ENCODE measurements at regions not wholly inside any gene's neighbourhood (a gene's known extent, or its start where the extent isn't known, plus 50 kb on each side); places are given as distances from the start of the nearest gene placed in this dataset.

DNA sequence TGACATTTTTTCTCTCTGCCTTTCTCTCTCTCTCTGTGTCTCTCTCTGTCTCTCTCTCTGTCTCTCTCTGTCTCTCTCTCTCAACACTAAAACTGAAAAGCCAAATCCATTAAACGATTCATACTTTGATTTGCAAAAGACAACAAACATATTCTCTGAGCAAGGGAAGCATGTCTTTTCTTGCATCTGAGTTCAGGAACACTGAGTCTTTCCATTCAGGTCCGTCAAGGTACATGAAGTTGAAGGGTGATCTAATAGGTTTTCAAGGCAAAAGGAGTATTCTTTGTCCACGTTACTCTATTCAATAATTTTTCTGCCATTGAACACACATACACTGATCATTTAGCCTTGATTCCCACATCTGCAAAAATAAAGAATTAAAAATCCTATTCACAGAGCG is 900.9 kb downstream of the BCL11B start:
- DNase-seq, result no peak

DNA sequence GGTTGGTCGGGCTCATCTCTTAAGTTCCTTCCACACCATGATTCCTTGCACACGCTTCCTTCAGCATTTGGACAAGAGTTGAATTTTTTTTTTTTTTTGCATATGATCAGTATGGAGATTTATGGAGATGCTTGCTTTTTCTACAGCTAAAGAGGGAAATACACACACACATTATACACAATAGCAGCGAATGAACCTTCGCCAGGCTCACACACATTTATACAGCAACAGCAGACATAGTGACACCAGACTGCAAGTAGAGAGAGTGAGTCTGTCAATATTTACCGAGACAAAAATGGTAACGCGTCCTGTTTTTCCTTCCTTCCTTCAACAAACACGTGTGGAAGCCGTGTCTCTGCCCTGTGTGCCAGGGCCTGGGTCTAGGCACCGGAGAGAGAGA is 897.9 kb downstream of the BCL11B start:
- DNase-seq, result no peak

DNA sequence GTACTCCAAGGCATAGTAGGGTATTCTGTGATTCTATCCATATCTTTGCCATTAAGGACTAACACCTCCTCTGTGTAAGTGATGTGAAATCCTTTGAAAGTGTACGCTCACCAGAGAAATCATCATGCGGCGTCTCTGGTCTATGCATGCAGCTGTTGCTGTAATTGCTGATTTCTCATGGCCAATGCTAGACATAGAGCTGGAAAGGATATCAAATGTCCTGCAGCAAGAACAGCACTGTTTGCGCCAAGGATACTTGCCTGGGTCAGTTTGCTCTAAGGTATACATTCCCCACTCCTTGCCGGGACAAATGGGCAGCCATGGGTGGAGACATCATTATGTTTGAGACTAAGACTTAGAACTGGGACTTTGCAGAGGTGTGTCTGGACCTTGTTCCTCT is 896.4 kb downstream of the BCL11B start:
- DNase-seq, result no peak

DNA sequence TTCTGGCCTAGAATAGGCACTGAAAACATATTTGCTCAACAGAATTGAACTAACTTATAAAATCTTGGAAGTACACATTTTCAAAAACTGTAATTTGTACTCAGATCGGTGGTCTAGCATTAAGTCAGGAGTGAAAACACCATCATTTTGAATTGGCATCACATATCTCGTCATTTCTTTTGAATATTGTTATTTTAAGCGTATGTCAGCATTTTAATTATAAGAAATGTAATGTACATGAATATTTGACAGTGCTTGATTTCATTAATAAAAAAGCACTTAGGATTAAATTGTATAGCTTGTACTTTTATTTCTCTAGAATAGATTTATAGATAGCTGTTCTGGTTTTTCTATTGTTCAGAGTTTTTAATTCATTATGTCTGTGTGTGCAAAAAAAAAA is 892.2 kb downstream of the BCL11B start:
- DNase-seq, result no peak

DNA sequence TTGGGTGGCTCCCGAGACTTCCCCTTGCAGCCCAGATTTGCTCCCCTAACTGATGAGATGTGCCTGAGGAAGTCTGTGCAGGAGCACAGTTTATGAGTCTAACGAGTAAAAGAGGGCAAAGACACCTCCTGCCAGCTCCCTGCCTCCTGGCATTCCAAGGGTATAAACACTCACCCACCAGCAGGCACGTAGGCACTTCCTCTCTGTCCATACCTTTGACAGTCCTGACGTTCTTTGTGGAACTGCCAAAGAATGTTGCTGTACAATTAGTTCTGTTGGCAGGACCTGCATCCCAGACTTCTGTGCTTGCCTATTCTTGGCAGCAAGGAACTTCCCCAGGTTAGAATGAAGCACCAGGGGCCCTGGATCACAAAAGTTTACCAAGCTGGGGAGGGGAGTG is 889.3 kb downstream of the BCL11B start:
- DNase-seq, result no peak

DNA sequence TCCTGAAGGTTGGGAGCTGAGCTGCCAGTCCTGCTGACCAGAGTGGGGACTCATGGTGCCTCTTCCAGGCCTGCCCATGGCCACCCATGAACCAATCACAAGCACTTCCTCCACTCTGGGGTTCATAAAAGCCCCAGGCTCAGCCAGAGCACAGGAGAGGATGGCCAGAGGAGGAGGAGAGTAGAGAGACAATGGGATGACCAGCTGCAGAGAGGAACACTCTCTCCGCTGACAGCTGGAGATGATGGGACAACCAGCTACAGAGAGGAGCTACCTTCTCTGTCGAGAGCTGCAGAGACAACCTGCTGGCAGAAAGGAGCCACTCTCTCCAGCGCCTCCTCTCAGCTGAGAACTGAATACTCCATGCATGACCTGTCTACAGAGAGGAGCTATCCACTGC is 886.1 kb downstream of the BCL11B start:
- DNase-seq, result no peak

DNA sequence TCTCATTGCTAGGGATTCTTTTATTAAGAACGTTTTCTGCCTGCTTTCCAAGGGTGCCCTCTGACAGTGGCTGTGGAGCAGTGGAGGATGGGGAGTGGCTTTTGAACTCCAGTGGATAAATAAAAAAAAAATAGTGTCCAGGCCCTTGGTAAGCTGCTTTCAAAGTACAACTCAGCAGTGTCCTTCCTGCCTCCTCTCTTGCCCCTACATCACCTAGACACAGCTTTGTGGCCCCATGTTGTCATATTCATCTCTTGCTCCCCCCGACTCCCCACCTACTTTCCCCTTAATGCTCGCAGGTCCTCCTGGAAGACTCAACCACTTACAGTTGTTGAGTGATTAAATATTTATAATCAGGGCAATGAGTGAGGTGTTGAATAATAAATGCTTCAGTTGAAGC is 880.9 kb downstream of the BCL11B start:
- no peak for DNase-seq

DNA sequence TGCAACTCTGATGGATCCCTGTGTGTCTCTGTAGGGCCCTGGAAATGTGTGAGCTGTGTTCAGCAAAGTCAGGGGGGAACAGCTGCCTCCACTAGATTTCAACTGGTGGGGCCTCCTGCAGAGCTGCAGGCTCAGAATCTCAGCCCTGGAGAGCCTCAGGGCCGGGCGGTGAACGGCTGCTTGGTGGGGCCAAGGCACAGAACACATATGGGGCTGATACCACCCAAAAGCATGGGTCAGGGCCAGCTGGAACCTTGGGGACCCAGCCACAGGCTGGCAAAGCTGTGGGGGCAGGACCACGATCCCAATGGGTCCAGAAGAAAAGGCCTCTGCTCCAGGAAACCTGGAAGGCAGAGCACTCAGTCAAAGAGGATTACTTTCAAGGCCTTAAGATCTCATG is 878.5 kb downstream of the BCL11B start:
- no peak for DNase-seq

DNA sequence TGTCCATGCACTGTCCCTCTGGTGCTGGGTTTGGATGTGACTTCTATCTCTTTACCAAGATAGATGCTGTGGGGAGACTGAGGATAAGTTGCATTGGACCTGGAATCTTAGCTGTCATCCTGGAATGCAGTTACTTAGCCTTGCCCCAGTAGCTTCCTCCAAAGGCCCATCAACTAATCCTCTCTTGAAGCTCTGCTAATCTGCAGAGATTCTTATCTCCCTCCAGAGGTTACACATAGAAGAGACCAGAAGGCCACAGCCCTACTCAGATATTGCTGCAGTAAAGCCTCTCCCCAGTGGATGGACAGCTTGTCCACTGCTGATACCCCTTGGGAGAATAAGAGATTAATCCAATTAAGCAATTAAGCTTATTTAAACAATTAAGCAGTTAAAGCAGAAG is 867.2 kb downstream of the BCL11B start:
- no peak for DNase-seq

DNA sequence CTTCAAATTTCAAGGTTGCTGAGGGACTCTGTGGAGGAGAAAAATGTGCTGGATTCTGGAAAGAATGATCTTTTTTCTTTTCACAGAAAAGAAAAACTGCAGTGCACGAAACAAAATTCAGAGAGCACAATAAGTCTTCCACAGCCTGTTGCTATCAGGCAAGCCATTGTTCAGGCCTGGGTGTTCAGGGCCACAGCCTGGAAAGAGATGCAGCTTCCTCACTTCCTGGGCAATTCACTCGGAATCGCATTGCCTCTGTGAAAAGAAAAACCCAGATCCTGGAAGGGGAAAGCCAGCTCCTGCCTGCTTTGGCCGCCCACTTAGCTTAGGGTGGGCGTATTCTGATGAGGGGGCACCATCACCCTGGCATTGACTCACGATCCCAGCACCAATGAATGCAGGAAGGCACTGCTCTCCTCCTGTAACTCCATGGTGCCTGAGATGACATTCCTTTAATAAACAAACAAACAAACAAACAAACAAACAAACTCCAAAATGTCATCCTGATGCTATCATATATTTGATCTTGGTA is 863.9 kb downstream of the BCL11B start:
- no peak for DNase-seq

DNA sequence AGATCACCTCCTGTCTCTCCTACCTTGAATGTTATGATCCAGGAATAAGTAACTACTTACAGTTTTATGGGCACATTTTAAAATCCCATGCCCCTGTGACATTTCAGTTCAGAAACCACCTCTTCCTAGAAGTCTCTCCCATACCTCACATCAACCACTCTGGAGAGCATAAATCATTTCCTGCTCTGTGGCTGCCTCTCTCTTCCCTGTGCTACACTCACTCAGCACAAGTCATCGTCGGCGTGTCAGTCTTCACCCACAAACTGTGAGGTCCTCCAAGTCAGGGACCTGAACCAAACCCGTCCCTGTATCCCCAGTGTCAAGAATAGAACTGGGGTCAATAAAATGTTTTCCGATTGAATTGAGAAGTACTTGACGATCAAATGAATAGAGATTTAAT is 863.3 kb downstream of the BCL11B start:
- no peak for DNase-seq

DNA sequence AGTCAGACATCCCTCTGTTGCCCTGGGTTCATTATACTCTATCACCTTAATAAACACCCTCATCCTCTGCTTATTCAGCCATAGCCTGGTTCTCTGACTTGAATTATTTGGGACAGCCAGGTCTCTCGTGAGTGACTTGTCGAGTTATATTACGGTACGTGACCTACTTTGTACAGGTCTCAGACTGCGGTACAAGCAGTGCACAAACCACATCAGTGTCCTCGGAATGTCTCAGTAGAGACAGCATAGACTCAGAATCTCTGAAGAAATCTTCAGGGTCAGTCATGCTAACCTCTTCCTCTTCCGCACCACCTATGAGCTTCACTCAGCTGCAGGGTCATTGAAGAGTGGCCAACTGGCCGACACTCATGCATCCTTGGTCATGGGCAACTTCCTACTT is 860.8 kb downstream of the BCL11B start:
- no peak for DNase-seq

DNA sequence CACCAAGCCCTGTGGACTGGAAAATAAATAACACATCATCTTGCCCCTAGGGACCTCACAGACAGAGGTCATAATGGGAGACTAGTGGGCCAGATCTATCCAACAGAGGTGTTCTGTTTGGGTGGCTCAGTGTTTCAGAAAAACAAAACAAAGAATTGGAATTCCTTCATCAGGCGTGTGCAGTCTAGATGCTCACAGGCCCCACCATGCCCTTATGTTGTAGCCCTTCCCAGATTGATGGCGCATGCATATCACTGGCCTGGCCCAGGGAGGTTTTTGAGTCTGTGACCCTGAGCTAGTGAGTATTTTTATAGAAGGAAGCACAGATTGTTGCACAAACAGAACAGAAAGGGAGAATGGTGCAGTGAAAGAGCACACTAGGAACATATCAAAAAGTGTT is 859.6 kb downstream of the BCL11B start:
- DNase-seq, result no peak

DNA sequence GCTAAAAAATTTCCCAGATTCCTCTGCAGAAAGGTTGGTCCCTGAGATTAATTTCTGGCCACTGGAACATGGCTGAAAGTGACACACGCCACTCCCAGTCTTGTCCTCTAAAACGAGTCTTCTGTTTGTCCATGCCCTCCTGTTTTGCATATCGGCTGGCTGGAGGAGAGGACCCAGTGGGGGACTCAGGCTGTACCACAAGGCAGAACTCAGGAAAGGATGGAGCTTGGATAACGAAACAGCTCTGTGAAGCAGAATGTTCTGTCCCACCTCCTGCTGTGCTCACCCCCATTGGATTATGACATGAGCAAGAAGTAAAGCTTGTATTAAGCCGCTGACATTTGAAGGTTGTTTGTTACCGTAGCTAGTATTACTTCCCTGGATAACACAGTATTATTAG is 856.2 kb downstream of the BCL11B start:
- no peak for DNase-seq

DNA sequence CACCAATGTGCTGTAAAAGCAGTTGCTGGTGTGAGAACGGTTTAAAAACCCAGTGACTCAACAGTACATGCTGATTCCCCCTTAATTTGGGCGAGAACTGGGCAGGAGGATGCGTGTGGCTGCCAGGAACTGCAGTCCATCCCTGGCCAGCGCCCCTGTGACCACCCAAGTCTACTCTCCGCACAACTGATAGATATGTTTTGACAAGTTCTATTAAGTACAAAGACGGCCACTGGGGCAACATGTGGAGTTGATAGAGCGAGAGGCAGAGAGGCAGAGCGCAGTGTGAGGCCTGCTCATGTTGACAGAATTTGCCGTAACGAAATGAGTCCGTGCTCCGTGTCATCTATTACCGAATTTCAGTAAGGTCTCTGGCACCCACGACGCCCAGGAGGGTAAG is 855.0 kb downstream of the BCL11B start:
- no peak for DNase-seq

DNA sequence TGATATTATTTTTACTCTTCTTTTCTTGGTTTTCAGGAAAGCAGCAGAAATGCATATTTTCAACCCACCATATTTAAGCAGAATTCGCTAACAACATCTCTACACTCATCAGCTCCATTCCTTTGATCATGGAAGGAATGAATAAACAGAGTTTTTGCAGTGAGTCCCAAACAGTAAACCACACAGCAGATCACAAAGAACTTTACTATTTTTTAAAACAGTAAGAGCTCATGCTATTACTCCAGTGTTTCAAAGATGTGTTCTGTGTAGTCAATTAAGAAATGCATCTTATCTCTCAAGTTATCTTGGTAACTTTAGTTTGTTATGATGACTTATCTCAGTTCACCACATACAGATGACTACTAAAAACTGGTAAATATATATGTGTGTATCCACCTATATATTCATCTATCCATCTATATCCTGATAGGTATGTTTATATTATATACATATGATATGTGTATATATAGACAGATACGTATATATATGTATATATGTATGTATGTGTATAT is 843.5 kb downstream of the BCL11B start:
- DNase-seq, result no peak

DNA sequence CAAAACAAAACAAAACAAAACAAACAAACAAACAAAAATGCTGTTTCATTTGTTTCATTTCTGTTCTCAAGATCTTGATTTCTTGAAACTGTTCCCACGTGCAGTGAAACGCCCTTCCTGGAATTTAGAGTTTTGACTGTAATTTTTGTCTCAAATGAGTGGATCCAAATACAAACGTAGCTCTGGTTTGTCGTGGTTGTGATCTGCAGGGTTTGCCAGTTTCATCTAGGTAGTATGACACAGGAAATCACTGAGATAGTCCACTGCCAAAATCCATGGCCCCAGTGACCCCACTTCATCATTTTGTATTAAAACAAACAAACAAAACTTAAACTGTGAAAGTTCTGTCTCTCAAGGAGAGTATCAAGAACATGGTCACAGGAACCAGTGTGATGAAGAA is 838.6 kb downstream of the BCL11B start:
- DNase-seq, result no peak

DNA sequence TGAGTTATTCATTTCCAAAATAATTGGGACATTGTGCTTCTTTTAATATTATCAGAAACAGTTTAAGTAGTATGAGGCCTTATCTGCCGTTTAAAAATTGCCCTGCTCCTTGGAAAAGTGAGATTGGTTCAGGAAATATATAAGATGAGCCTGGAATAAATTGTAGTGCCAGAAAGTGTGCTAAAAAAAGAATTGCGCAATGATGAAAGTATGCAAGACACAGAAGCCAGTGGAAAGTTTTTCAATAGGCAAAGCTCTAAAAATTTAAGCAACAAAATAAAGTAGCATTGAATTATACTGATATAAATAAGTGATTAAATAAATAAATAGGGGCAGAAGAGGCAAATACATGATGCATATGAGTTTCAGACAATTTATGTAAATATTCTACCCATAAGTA is 834.9 kb downstream of the BCL11B start:
- no peak for DNase-seq

DNA sequence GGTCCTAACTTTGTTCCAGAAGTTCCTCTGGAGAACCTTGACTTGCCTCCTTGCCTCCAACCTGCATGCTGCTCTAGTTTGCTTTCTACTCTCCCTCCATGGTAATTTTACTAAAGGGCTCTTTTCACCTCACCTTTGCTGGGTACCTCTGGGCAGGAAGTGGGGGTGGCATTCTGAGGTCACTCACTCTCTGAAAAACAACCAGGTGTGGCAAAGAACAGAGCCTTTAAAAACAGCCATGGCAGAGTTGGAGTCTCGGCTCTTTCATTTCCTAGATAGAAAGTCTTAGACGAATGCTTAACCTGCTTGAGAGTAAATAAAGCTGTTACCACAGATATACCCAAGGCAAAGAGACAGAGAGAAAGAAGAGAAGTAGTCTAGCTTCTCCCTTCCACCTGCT is 827.9 kb downstream of the BCL11B start:
- DNase-seq, result no peak

DNA sequence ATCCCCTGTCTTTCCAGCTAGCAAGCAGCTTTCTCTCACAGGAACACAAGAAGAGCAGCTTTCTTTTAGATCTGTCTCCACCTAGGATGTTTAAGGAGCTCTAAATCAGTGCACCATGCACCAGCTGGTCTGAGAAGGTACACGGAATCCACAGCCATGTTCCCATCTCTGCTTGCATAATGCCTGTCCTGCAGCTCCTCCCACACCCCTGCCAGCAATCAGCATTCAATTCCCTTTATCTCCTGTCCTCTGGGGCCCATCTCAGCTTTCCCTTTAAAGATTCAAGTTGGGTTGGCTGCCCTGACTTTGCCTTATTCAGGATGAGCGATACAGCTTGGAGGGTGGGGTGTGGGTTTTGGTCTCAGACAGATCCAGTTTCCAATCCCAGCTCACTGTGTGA is 826.3 kb downstream of the BCL11B start:
- no peak for DNase-seq

DNA sequence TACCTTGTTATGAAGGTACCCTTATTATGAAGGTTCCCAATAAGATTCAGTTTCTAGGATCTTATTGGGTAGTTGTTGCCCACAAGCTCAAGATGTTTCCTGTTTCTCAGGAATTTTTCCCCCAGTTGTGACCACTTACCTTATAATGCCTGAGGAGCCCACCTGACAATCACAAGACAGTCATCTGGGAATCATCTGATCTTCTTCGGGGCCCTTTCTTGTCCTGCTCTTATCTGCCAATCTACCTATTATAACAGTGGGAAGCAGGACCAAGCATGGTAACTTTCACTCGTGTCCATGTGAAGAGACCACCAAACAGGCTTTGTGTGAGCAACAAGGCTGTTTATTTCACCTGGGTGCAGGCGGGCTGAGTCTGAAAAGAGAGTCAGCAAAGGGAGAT is 825.5 kb downstream of the BCL11B start:
- no peak for DNase-seq

DNA sequence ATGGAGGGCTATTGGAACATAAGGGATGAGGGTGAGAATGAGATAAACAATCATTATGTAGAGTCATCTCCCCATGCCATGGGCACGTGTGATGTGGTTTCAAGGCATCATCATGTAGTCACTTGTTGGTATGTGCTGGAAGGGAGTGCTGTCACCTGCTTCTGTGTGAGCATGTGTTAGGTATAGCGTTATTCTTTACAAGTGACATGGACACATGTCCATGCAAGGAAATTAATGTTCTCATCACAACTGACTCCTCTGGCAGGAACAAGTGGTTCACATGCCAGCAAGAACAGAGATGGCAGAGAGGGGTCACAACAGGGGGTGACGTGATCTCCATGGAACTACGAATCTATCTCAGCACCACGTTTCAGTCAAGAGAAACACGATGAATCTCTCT is 815.8 kb downstream of the BCL11B start:
- DNase-seq, result no peak

DNA sequence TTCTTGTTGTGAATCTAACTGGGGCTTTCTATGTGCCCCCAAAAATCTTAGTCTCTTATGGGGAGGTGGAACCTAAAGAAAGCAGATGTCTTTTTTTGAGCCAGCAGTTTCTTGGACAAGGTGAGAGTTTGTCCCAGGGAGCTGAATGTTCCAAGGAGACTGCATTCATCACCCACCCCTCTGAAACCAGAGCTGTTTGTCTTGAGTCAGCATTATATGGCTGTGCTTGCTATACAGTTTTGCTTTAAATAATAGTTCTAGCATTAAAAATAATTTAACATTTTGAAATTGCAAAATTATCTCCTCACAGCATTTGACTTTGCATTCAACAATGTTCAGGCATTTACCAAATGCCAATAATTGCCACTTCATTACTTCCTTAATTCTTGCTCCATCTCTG is 813.3 kb downstream of the BCL11B start:
- no peak for DNase-seq

DNA sequence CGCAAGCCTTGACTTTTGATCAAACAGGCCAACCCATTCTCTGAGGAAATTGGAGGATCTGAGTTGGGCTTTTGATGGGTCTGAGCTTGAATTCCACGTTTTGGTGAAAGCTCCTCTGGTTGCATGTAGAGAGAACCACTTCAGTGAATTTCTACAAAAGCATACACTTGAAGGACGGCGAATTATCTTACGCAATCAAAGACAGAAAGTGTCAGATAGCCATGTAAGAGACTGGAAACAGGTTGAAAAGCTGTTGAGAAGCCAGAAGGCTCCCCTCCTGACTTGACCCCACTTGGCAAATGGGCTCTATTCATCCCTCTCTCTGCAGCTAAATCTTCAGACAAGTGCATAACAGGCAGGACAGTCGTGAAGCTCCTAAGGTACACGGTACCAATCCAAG is 809.1 kb downstream of the BCL11B start:
- no peak for DNase-seq

DNA sequence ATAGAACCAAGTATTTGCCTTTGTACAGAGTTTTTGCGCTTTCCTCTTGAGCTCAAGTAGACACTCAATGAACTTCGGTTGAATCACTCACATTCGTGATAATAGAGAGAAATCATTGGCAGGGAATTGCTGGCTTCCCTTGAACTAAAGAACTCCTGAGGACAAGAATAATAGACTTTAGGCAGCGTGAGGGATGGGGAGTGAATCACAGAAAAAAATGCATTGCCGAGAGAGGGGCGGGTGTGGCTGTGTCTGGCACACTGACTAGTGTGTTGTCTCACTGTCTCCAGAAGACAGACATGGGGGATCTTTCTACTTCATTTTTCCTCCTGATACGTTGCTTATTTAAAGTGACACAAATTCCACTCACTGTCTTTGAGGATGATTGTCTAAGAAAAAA is 805.2 kb downstream of the BCL11B start:
- no peak for DNase-seq

DNA sequence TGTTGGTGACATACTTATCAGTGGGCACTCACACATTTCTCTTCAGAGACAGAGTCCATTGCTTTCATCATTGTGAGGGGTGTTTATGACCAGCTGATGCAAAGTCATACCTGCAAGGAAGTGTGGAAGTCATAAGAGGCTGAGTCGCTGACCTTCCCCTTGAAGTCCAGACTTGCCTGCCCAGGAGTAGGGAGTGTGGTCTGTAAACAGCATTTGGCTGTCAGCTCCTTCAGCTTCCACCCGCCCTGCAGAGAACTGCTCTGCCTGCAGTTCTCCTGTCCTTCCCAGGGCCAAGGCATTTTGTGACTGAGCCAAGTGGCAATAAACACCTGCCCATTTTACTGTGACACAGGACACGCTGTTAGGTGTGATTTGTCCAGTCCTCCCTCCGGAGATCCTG is 801.3 kb downstream of the BCL11B start:
- DNase-seq, result no peak
